CD1c-positive myeloid dendritic cell (primary cell): ENCODE measurements at regions not wholly inside any gene's neighbourhood (a gene's known extent, or its start where the extent isn't known, plus 50 kb on each side); places are given as distances from the start of the nearest gene placed in this dataset.
"Not testable (repeated sequence)": the region's sequence is repeated elsewhere in the genome, so short reads cannot be mapped to it uniquely, and the experiment has no call there.

Source experiments
- DNase-seq: peaks from one replicate; pipeline ENCODE4 v3.0.0-alpha.2; 2016; ENCODE audit errors: extremely low spot score

DNA sequence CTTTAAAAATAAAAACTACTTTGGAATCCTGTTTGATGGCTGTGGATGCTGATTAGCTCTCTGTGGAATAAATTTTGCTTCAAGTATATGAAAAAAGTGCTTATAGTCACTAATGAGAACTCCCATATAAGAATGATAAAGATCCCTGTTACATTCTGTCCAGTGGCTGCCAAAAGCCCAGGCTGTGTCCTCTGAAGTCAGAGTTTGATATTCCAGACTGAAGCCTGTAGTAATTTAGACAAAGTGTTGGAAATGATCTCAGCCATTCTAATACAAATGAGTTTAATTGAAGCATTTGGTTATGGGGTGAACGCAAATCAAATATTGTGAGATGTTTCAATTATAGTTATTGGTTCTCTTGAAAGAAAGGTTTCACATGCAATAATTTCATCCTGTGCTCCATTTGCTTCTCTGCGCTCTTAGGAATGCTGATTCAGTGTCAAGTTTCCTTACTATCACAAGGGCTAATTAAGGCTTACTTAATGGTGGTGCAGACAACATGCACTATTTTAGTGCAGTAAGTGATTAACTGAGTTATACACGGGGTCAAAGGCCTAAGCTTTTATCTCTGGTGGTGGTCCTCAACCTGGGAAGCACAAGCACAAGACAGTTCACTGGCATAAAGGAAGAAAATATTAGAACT is 867.6 kb downstream of the SORCS1 start:
- DNase-seq: no peak

DNA sequence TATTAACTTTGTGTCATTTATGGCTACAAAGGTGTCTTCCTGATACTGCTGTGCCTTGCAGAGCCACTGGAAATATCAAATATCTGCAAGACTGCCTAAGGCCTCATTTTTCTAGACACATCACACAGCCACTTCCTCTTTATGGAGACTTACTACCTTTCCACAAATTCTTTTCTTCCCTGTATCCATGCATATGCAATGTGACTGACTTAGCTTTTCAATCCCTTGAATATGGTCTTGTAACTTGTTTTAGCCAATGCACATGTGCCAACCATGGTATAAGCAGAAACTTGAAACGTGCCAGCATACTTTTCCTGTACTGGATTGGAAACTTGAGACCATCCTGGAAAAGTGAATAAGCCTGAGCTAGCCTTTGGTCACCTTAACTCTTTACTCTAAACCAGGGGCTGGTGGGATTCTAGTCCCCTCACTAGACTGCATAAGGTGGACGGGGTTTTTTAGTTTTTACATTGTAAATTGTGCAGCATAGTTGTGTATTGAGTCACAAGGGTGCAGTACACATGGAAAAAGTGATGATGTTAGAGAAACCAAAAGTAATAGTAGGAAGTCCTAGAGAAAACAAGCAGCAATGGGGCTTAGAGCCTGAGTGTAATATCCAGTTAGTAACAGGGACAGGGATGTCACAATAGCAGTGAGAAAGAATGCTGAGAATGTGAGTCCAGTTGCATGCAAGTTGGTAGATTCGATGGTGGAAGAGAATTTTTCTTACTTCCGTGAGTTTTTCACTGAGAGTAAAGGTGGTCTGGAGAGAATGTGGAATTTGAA is 879.5 kb downstream of the SORCS1 start:
- DNase-seq: no peak

DNA sequence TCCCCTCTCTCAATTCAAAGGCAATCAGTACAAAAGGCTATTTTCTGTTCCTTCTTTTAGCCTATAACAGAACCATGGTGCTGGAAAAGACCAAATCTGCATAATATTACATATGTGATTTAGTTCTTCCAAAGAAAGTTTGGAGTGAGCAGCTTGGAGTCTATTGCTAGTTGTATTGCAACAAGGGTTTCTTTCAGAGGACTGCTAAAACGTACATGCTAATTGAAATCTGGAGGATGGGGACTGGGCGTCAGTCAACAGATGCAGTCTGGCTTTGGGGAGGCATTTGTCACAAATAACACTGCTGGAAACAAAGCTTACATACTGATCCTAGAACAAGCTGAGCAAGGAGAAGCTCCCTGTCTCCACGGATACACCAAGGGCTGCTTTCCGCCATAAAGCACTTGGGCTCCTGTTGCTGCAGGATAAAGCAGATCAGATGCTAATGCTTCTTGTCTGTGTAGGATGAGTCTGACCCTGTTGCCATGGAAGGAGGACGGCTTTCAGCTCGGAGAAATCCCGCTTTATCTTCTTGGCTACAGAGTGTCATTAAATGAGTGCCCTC is 883.5 kb downstream of the SORCS1 start:
- no peak for DNase-seq

DNA sequence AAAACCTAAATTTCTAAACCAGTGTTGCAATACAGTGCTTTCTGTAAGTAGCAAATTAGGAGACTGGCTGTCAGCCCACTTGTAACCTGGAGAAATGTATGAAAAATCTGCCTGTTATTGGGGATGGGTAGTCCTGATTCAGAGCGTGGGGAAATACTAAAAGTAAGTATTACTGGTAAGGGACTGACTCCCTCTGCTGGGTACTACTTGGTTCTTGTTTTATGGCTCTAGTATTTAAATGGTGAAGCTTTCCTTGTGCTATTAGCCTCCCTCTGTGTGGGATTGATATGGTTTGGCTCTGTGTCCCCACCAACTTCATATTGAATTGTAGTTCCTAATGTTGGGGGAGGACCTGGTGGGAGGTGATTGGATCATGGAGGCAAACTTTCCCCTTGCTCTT is 886.1 kb downstream of the SORCS1 start:
- no peak for DNase-seq

DNA sequence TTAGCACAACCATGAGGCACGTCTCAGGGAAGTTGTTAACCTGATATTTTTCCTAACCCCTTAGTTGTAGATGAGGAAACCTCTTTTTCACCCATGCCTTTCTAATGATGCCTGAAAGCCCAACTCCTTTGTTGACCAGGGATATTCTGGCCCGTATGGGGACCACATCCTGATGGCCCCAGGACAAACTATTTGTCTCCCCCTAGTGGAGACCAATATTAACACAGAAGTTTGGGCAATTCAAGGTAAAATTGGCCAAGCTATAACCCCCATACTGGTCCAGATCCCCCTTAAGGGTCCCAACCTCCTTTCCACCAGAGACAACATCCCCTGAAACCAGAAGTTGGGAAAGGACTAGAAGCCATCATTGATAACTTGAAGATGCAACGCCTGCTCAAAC is 893.3 kb downstream of the SORCS1 start:
- DNase-seq: no peak

DNA sequence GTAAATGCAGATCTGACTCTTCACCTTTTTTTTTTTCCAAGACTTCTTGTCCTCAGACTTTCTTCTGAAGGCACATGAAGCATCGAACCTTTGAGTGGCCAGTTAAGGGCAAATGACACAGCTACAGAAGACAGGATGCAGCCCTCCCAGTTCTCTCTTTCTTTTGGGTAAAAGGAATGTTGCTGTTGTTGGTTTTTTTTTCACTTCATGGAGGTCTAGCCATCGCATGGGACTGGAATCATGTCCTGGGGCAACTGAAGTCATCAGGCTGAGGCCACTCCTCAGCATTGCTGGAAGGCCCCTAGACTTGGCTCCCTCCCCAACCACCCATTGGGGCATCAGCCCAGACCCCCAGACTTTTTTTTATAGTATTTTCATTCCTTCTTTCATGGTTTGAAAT is 896.5 kb downstream of the SORCS1 start:
- DNase-seq: no peak

DNA sequence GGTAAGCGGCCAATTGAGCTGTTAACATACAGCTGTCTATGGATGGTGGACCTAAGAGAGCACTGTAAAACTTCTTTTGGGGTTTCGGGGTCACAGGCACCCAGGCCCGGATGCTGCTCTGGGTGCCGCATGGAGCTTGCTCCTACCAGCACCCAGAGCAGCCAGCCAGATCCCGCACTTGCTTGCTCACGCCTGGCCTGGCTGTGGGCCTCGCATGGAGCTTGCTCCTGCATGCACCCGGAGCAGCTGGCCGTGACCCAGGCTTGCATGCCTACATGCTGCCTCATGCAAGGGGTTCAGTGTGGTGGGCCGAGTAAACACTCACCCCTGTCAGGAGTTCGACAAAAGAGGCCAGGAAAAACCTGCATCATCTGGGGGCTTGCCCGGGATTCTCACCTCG is 896.9 kb downstream of the SORCS1 start:
- no peak for DNase-seq

DNA sequence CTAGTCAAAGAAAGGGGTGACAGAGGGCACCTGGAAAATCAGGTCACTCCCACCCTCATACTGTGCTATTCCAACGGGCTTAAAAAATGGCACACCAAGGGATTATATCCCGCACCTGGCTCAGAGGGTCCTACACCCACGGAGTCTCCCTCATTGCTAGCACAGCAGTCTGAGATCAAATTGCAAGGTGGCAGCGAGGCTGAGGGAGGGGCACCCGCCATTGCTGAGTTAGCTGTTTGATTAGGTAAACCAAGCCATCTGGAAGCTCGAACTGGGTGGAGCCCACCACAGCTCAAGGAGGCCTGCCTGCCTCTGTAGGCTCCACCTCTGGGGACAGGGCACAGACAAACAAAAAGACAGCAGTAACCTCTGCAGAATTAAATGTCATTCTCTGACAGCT is 907.1 kb downstream of the SORCS1 start:
- not testable (repeated sequence) for DNase-seq

DNA sequence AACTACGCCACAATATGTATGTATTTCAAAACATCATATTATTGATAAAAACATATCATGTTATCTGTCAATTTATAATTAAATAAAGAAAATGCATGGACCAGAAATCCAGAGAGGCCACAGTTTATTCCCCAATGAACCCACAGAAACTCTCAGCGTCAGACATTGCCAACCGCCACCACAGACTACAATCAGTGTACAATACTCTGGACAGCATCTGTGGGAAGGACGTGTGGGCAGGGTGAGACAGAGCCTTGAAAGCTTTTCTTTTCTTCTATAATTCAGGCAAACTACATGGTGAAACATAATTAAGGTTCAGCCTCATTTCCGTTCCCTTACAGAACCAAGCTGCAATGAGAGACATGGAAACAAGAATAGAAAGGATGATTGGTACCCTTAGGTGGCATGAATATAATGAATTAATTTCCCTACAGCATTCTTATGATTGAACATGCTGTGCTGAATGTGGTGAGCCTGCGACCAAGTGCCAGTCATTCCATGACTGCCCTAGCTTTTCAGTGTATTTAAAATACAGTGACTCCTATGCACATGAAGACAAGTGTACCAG is 909.3 kb downstream of the SORCS1 start:
- DNase-seq: no peak

DNA sequence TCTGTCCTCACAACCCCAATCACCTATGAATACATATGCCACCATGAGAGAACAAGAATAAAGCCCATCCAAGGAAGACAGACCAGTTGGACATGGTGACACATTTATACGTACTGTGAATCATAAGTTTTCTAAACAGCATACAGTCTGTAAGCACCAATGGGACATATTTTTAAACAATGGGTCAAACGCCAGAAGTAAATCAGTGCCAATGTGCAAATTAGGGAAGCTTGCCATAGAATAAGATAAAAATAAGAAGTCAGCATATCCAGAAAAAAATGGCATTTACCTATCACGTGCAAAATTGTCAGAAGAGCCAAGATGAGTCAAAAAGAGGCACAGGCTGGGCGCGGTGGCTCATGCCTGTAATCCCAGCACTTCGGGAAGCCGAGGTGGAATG is 910.4 kb downstream of the SORCS1 start:
- DNase-seq: no peak

DNA sequence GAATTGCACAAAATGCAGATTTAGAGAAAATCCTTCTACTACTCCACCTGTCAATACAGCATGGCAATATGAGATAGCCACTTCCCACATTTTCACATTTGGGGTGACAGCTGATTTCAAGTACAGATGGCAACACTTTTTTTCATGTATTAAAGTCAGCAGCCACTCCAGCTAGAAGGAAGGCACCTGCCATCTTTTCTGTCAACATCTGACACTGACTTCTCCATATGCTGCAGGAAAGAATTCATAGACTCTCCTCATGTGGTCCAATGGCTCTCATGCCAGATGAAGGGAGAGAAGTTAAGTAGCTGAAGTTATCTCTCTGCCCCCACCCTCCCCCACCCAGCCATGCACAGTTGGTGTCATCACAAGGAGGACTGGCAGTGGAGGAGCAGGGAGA is 912.0 kb downstream of the SORCS1 start:
- no peak for DNase-seq

DNA sequence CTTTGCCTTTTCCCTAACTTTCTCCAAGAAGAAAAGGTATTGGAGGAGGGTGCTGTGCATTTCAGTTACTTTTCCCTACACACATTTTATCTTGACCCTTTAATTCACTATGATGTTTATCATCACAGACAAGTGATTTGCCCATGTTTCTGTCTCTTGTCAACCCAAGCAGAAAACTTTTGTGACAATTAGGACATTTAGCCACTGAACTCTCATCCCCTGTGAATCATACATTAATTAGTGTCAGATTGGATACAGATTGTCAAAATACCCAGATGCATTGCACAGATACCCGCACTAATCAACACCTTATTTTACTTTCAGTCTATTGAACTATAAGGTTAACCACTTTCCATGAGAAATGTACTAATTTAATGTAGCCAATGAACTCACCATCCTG is 912.9 kb downstream of the SORCS1 start:
- no peak for DNase-seq

DNA sequence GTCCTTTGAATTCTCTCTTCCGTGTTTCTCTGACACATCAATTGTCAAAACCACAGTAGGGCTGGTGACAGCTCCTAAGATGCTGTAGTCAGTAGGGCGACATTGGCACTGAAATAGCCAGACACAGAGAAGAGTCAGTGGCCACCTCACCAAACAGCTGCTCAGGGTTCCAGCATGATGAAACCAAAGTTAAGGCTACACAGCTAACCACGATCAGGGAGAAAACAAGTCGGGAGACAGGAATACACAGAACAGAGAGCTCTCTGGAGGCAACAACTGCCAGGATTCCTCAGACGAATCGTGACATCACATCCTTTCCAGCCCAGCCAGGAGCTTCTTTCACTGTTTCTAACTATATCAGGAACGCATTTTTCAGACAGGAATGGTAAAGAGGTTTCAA is 922.2 kb downstream of the SORCS1 start:
- no peak for DNase-seq

DNA sequence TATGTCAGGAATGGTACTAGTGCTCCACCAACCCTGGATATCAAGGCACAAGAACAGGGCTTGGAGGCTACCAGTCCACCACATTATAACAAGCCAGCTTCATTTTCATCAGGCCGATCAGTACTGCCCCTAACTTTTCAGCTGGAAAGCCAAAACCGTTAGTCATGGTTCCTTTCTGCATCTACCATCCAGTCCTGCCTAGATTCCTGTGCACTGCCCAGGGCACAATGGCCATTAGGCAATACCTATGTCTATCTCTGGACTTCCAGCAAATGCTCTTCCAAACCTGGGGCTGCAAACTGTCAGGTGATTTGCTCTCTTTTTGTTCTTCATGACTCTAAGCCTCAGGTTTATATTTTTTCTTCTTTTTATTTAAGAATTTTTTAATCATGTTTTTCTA is 937.7 kb downstream of the SORCS1 start:
- DNase-seq: no peak

DNA sequence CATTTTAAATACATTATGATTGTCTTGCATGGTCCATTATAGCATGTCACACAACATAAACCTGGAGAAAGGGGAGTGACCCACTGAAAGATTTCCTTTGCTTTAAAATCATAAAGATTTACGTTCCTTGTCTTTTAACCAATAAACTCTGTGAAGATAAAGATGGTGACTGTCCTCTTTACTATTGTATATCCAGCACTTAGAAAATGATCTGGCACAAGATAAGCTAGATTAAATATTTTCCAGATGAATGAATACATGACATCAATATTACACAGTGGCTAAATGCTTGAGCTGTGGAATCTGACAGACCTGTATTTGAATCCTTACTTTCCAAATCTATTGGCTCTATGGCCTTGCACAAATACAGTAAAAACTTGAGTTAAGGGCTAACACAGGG is 938.4 kb downstream of the SORCS1 start:
- no peak for DNase-seq

DNA sequence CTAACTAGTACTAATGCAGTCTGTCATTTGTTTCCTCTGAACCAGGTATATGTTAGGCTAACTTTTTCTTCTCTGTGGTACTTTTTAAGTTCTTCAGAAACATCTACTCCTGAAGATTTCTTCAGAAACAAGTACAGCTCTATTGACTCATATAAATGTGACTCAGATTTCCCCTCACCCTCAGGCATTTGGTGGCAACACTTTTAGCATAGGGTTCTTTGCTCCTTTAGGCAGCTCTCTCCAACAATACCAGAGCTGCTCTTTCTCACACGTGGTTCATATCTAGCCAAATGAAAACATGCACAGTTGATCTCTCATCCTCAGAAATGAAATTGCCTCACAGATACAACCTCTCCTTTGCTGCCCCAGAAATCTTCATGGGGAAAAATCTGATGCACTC is 939.8 kb downstream of the SORCS1 start:
- no peak for DNase-seq

DNA sequence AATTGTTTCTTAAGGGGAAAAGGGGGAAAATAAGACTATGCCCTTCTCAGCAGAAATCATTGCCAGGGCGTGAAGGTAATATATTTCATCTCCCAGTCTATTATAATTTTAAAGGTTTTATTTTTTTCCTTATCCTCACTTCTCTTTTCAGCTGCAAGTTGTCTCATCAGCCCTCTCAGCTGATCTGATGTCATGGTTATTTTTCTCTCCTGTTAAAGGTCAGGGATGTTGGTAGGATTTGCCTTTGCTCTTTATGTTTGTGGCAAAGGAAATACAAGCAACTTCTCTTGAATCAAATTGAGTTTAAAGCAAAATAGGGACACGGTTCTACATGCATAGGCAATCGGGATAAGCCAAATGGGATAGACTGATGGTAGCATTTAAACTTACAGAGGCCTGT is 946.9 kb downstream of the SORCS1 start:
- DNase-seq: no peak

DNA sequence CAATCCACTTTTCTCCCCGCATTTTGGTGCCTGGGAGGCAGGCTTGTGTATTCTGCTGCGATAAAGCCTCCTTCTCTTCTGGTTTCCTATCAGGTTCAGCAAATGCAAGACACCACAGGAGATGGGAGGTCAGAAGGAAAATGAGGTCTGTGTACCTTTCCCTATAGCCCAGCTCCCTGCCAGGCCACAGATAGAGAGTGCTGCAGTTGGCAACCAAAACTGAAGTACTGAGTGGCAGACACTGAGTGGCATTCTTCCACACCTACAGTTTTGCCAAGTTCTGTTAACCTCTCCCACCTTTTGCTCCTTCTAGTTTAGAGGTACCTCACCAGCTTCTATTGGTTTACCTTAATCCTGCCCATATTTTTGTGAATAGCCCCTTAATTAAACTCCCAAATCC is 948.4 kb downstream of the SORCS1 start:
- no peak for DNase-seq

DNA sequence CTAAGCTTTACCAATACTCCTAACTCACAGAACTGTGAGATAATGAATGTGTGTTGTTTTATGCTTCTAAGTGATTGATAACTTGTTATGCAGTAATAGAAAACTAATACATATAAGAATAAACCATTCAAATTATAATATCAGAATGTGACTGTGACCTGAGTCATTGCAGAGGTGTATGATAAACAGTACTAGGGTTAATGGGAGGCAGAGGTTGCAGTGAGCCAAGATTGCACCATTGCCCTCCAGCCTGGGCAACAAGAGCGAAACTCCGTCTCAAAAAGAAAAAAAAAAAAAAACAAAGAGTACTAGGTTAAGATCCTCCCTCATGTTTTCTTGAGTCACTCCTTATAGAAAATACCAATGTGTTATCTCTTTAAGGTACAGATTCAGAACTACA is 950.3 kb downstream of the SORCS1 start:
- DNase-seq: no peak

DNA sequence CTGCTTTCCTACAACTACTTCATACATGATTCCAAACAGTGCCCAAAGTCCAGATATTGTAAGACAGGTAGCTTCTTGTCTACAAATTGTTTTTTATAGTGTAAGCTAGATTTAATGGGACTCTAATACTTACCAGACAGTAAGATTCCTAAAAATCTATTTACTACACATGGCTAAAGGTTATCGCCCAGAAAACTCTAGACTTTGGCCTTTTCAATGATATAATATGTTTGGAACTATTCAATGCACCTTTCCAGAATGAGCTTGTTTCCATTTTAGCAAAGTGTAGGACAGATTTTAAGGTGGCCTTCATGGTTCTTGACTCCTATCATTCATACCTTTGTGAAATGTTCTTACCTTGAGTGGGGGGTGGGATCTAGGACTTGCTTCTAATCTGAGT is 951.0 kb downstream of the SORCS1 start:
- no peak for DNase-seq

DNA sequence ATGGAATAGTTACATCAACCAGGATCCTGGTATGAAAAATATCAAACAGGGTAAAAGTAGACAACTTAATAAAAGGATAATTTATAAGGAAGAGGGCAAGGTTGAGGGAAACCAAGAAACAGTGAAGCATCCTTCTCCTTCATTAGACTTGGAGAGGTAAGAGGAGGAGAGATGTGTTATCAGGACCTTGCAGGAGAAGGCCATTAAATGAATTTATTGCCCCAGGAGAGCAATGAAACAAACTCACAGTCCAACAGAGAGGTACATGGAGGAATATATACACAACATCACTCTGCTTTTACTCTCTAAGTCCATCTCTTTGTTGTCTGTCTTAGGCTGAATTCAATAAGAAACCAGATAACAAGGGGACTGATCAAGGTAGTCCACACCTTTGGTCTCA is 966.2 kb downstream of the SORCS1 start:
- DNase-seq: no peak

DNA sequence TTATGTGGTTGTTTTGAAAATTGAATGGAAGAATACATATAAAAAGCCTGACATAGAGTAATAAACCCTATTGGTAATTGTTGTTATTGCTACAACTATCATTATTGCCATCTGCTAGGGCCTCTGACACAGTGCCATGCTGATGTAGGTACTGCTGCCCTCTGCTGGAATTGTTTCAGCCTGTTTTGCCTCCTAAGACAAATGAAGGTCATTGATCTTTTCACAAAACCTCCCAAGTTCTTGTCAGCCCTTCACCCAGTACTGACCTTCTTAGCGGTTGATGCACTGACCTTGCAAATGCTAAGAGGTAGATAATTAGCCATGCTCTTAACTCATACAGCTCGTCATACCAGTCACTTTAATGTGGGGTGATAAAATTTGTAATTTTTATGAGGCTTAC is 975.2 kb downstream of the SORCS1 start:
- DNase-seq: no peak

DNA sequence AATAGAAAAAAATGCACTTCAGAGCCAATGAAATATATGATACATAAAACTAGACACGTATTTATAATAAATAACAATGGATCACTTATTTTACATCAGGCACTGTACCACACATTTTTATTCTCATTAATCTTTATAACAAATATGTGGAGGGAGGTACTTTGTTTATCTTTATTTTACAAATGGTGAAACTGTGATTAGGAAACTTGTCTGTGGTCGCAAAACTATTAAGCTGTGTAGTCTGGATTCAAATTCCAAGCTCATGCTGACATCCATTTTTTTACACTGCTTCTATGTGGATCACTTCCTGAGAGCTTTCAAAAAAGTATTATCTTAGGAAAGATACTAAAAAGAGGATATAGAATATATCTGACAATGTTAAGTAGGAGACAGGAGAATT is 978.6 kb downstream of the SORCS1 start:
- no peak for DNase-seq
